ENCODE measurements at regions not wholly inside any gene's neighbourhood (a gene's known extent, or its start where the extent isn't known, plus 50 kb on each side); places are given as distances from the start of the nearest gene placed in this dataset.

GRCh38 chr1:86207323-86207722, 50.8 kb upstream of the COL24A1 start:
- TF ChIP-seq POLR2A (IDR thresholded peaks at IDR 0.05) (no peak), CTCF (IDR thresholded peaks at IDR 0.05) (no peak), EP300 (IDR thresholded peaks at IDR 0.05; ENCODE audit: low read depth) (no peak), POLR2AphosphoS5 (IDR thresholded peaks at IDR 0.05) (no peak)
